Ectodermal cell (in vitro differentiated cells): ENCODE measurements at regions not wholly inside any gene's neighbourhood (a gene's known extent, or its start where the extent isn't known, plus 50 kb on each side); places are given as distances from the start of the nearest gene placed in this dataset.

ENCODE experiments used
- H3K27ac ChIP-seq: 2 replicates; pipeline ENCODE4 v1.7.0; 2013; ENCODE audit warnings: mild to moderate bottlenecking, low read depth, low read length; ENCODE audit not compliant: insufficient read depth, poor library complexity, severe bottlenecking
- H3K27me3 ChIP-seq: 2 replicates; pipeline ENCODE4 v1.7.0; 2013; ENCODE audit warnings: mild to moderate bottlenecking, low read length; ENCODE audit not compliant: insufficient read depth, control insufficient read depth, poor library complexity, severe bottlenecking
- H3K36me3 ChIP-seq: one replicate; pipeline ENCODE4 v1.7.0; 2013; ENCODE audit warnings: low read length; ENCODE audit not compliant: control insufficient read depth, insufficient read depth
- H3K4me1 ChIP-seq: one replicate; pipeline ENCODE4 v1.7.0; 2013; ENCODE audit warnings: low read length; ENCODE audit not compliant: control insufficient read depth, insufficient read depth
- H3K4me3 ChIP-seq: 2 replicates; pipeline ENCODE4 v1.7.0; 2013; ENCODE audit warnings: low read depth, low read length, control low read depth; ENCODE audit not compliant: insufficient read depth
- H3K9me3 ChIP-seq: 2 replicates; pipeline ENCODE4 v1.7.0; 2013; ENCODE audit warnings: mild to moderate bottlenecking, low read length, moderate library complexity; ENCODE audit not compliant: control insufficient read depth
- WGBS, 2 experiments: methylation state at CpG; one replicate each; pipeline ENCODE4 v1.1.7; 2013; ENCODE audit warnings: missing lambda C conversion rate in 2 of 2; 5-methylcytosine and 5-hydroxymethylcytosine counted together

- no peaks in the 10 kb centered on the region for H3K9me3 ChIP-seq
- no peak overlapping the region for H3K4me3 ChIP-seq
- H3K36me3 ChIP-seq = no peaks in the 10 kb centered on the region
- 86 to 90% methylated on average over 6 of the region's 7 CpGs for WGBS, 2 experiments
- no peaks in the 10 kb centered on the region for H3K27me3 ChIP-seq
- H3K27ac ChIP-seq = no peak overlapping the region
- no peaks in the 10 kb centered on the region for H3K4me1 ChIP-seq
Observed at GRCh38 chr4:11748164-11748872, 319.6 kb upstream of the HS3ST1 start.

- no peaks in the 10 kb centered on the region for H3K27me3 ChIP-seq
- no peaks in the 10 kb centered on the region for H3K9me3 ChIP-seq
- 89 to 98% methylated on average over 4 of the region's 4 CpGs for WGBS, 2 experiments
- no peak overlapping the region for H3K4me3 ChIP-seq
- H3K36me3 ChIP-seq = no peaks in the 10 kb centered on the region
- H3K4me1 ChIP-seq = no peaks in the 10 kb centered on the region
- no peak overlapping the region for H3K27ac ChIP-seq
Observed at GRCh38 chr4:11746734-11747133, 318.0 kb upstream of the HS3ST1 start.

- no peaks in the 10 kb centered on the region for H3K36me3 ChIP-seq
- no peak overlapping the region for H3K27ac ChIP-seq
- H3K9me3 ChIP-seq = no peaks in the 10 kb centered on the region
- WGBS, 2 experiments = 94 to 100% methylated on average over 1 of the region's 1 CpG
- H3K4me3 ChIP-seq = no peak overlapping the region
- no peaks in the 10 kb centered on the region for H3K4me1 ChIP-seq
- H3K27me3 ChIP-seq = no peaks in the 10 kb centered on the region
Observed at GRCh38 chr4:11743976-11744375, 315.3 kb upstream of the HS3ST1 start.

DNA sequence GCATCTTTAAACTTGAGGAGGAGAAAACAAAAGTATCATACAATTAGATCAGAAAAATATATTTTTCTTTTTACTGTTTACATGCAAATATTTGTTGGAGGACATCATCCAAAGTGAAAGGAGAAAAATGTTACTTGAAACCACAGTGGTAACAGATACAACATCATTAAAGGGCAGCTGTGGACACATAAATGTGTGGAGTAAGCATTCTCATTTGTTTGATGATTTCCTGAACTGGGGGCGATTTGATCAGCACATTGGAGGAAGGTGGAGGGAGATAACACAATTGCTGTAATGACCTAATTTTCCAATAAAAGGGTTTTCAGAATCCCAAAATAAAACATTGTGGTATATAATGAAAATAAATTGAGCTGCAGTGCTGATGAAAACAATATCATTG is 314.5 kb upstream of the HS3ST1 start:
- H3K4me3 ChIP-seq = no peak overlapping the region
- no peaks in the 10 kb centered on the region for H3K36me3 ChIP-seq
- WGBS, 2 experiments = 95 to 100% methylated on average over 1 of the region's 1 CpG

DNA sequence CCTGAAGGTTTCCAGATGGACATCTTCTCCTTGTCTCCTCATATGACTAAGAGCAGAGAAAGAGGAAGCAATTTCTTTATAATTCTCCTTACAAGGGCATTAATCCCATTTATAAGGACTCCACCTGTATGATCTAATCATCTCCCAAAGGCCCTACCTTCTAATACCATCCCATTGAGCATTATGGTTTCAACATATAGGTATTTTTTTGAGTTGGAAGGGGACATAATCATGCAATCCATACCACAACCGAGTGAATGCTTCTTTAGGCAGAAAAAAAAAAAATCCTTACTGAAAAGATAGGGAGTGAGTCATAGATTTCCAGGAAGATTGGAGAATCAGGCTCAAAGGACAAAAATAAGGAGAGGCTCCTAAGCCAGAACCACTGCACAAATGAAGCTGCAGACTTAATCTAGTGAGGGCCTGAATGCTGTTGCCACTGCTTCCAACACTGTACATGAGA is 312.5 kb upstream of the HS3ST1 start:
- H3K9me3 ChIP-seq = no peaks in the 10 kb centered on the region
- no peaks in the 10 kb centered on the region for H3K36me3 ChIP-seq
- H3K4me3 ChIP-seq = no peak overlapping the region
- H3K27me3 ChIP-seq = no peaks in the 10 kb centered on the region
- H3K27ac ChIP-seq = no peak overlapping the region
- no peaks in the 10 kb centered on the region for H3K4me1 ChIP-seq
- WGBS, 2 experiments = 86 to 100% methylated on average over 1 of the region's 1 CpG

More for the DNA sequence above, 314.5 kb upstream of the HS3ST1 start:
- H3K4me1 ChIP-seq = no peaks in the 10 kb centered on the region
- no peak overlapping the region for H3K27ac ChIP-seq
- no peaks in the 10 kb centered on the region for H3K27me3 ChIP-seq
- H3K9me3 ChIP-seq = no peaks in the 10 kb centered on the region

GRCh38 chr4:11739992-11740391 is 311.3 kb upstream of the HS3ST1 start:
- Histone ChIP-seq H3K4me1 (no peaks in the 10 kb centered on the region), H3K9me3 (no peaks in the 10 kb centered on the region), H3K36me3 (no peaks in the 10 kb centered on the region), H3K27me3 (no peaks in the 10 kb centered on the region), H3K4me3 (no peak overlapping the region), H3K27ac (no peak overlapping the region)
- 100% methylated on average over 1 of the region's 1 CpG for WGBS, 2 experiments

DNA sequence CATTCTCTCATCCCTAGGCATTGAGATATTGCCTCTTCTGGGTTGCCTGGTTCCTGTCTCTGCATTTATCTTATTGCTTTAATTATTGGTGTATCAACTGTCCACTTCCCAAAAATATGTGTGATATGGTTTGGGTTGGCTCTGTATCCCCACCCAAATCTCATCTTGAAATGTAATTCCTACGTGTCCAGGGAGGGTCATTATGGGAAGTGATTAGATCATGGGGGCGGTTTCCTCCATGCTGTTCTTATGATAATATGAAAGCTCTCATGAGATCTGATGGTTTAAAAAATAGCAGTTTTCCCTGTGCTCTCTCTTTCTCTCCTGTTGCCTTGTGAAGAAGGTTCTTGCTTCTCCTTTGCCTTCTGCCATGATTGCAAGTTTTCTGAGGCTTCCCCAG is 308.3 kb upstream of the HS3ST1 start:
- no peaks in the 10 kb centered on the region for H3K9me3 ChIP-seq

DNA sequence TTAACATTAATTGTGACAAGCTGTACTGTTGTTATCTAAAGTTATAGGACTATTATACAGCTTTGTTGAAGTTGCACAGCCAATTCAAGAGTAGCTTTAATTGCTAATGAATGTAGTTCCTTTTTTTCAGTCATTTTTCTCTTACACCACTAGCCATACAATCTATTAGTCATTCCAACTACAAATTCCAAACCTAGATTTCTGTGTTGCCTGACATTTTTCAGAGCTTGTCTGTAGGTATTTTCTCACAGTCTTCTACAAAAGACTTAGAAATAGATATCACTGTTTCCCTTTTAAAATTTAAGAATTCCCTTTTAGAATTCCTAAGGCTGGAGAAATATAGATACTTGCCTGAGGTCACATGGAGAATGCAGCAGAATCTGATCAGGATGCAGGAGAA is 307.0 kb upstream of the HS3ST1 start:
- H3K27ac ChIP-seq = no peak overlapping the region
- H3K9me3 ChIP-seq = no peaks in the 10 kb centered on the region
- no peaks in the 10 kb centered on the region for H3K4me1 ChIP-seq
- no peaks in the 10 kb centered on the region for H3K27me3 ChIP-seq
- H3K4me3 ChIP-seq = no peak overlapping the region
- H3K36me3 ChIP-seq = no peaks in the 10 kb centered on the region

More for the DNA sequence above, 308.3 kb upstream of the HS3ST1 start:
- H3K27me3 ChIP-seq = no peaks in the 10 kb centered on the region
- H3K4me3 ChIP-seq = no peak overlapping the region
- H3K4me1 ChIP-seq = no peaks in the 10 kb centered on the region
- WGBS, 2 experiments = 91 to 100% methylated on average over 2 of the region's 2 CpGs
- H3K27ac ChIP-seq = no peak overlapping the region
- H3K36me3 ChIP-seq = no peaks in the 10 kb centered on the region

GRCh38 chr4:11732155-11732554 is 303.5 kb upstream of the HS3ST1 start:
- Histone ChIP-seq H3K36me3 (no peaks in the 10 kb centered on the region), H3K27ac (no peak overlapping the region), H3K4me3 (no peak overlapping the region), H3K9me3 (no peaks in the 10 kb centered on the region), H3K27me3 (no peaks in the 10 kb centered on the region), H3K4me1 (no peaks in the 10 kb centered on the region)
- 93 to 99% methylated on average over 4 of the region's 4 CpGs for WGBS, 2 experiments

GRCh38 chr4:11730545-11730944 is 301.9 kb upstream of the HS3ST1 start:
- WGBS, 2 experiments = 95 to 98% methylated on average over 1 of the region's 1 CpG
- Histone ChIP-seq H3K4me3 (no peak overlapping the region), H3K36me3 (no peaks in the 10 kb centered on the region), H3K4me1 (no peaks in the 10 kb centered on the region), H3K27ac (no peak overlapping the region), H3K27me3 (no peaks in the 10 kb centered on the region), H3K9me3 (no peaks in the 10 kb centered on the region)
